PC-9 (cell line): ENCODE measurements at regions not wholly inside any gene's neighbourhood (a gene's known extent, or its start where the extent isn't known, plus 50 kb on each side); places are given as distances from the start of the nearest gene placed in this dataset.

ENCODE experiments used
- BruUV-seq: library from RNA; stranded (reverse); fragments of 400-500 nt; replicated peaks from 2 replicates; lab custom pipeline; 2021; lab: Mats Ljungman, UMichigan
- CTCF ChIA-PET: fragments of 300-600 bp; sonication (Branson Sonifier 250); formaldehyde crosslinking; loops from one replicate; lab custom pipeline; 2022; ENCODE audit warnings: antibody characterized with exemption; lab: Charles Lee
- POLR2A ChIA-PET: fragments of 300-600 bp; sonication (Branson Sonifier 250); formaldehyde crosslinking; loops from one replicate; lab custom pipeline; 2022; ENCODE audit warnings: antibody characterized with exemption; ENCODE audit not compliant: unreplicated experiment; lab: Charles Lee
- DNase-seq, 2 experiments: peaks; one replicate each; pipeline versions ENCODE4 v3.0.0 to v3.0.0-alpha.2; 2015 to 2022; ENCODE audit warnings: mixed read lengths in 1 of 2
- H2AFZ ChIP-seq: fragments of 200-600 bp; sonication (generic); 2 replicates; pipeline ENCODE4 v1.8.1; 2017; ENCODE audit warnings: antibody characterized with exemption
- H3F3A ChIP-seq: fragments of 200-600 bp; sonication (generic); 2 replicates; pipeline ENCODE4 v1.8.1; 2017; ENCODE audit warnings: antibody characterized with exemption, mild to moderate bottlenecking, low read depth; ENCODE audit not compliant: insufficient read depth
- H3K27ac ChIP-seq: fragments of 200-600 bp; sonication (generic); 2 replicates; pipeline ENCODE4 v1.6.1; 2016; ENCODE audit warnings: mixed run types
- H3K27me3 ChIP-seq: fragments of 200-600 bp; sonication (generic); 2 replicates; pipeline ENCODE4 v1.6.1; 2016; ENCODE audit warnings: low read depth, mixed run types; ENCODE audit not compliant: insufficient read depth
- H3K36me3 ChIP-seq: fragments of 200-600 bp; sonication (generic); 2 replicates; pipeline ENCODE4 v1.6.1; 2016; ENCODE audit warnings: low read depth, mixed run types
- H3K4me1 ChIP-seq: fragments of 200-600 bp; sonication (generic); replicated peaks from 2 replicates; pipeline ENCODE4 v1.6.1; 2016; ENCODE audit warnings: mixed run types; ENCODE audit not compliant: insufficient read depth
- H3K4me2 ChIP-seq: fragments of 200-600 bp; sonication (generic); 2 replicates; pipeline ENCODE4 v1.6.1; 2017; ENCODE audit warnings: mixed run types
- H3K4me3 ChIP-seq: fragments of 200-600 bp; sonication (generic); 2 replicates; pipeline ENCODE4 v1.6.1; 2016; ENCODE audit warnings: mixed run types
- H3K79me2 ChIP-seq: fragments of 200-600 bp; sonication (generic); 2 replicates; pipeline ENCODE4 v1.6.1; 2017; ENCODE audit warnings: low read depth, mixed run types
- H3K9me2 ChIP-seq: fragments of 200-600 bp; sonication (generic); 2 replicates; pipeline ENCODE4 v1.8.1; 2017; ENCODE audit warnings: mild to moderate bottlenecking; ENCODE audit not compliant: insufficient read depth
- H3K9me3 ChIP-seq: fragments of 200-600 bp; sonication (generic); 2 replicates; pipeline ENCODE4 v1.8.1; 2016; ENCODE audit warnings: low read depth; ENCODE audit not compliant: insufficient read depth
- H4K20me1 ChIP-seq: fragments of 200-600 bp; sonication (generic); 2 replicates; pipeline ENCODE4 v1.8.1; 2017; ENCODE audit not compliant: insufficient read depth
- CTCF ChIP-seq: fragments of 200-600 bp; sonication (generic); conservative IDR thresholded peaks from 2 replicates; pipeline ENCODE4 v1.6.1; 2017; ENCODE audit warnings: mixed run types, antibody characterized with exemption, mild to moderate bottlenecking, moderate library complexity
- EZH2 ChIP-seq: fragments of 200-600 bp; sonication (generic); IDR thresholded peaks from 2 replicates; pipeline ENCODE4 v1.8.0; 2017; ENCODE audit warnings: antibody characterized with exemption, low read depth
- intact Hi-C: fragments of 100-400 bp; cut with micrococcal nuclease; formaldehyde crosslinking; loops from one replicate; pipeline ENCODE4 v1.10.0; 2022; ENCODE audit not compliant: unreplicated experiment

- no peak overlapping the region for H2AFZ ChIP-seq
- no peaks in the 10 kb centered on the region for H4K20me1 ChIP-seq
- TF ChIP-seq CTCF (no peak), EZH2 (no peak)
- no peaks in the 10 kb centered on the region for H3K4me1 ChIP-seq
- ChIA-PET CTCF (no interaction called here), POLR2A (no interaction called here)
- DNase-seq = no peak
- intact Hi-C loops = no loop called here
- H3K4me2 ChIP-seq = no peak overlapping the region
- no peak overlapping the region for H3K4me3 ChIP-seq
- no peaks in the 10 kb centered on the region for H3F3A ChIP-seq
- no peaks in the 10 kb centered on the region for H3K79me2 ChIP-seq
- H3K27me3 ChIP-seq = no peaks in the 10 kb centered on the region
- no peaks in the 10 kb centered on the region for H3K9me3 ChIP-seq
- no peaks in the 10 kb centered on the region for H3K36me3 ChIP-seq
- BruUV-seq = no TSS peak
- no peak overlapping the region for H3K27ac ChIP-seq
- no peaks in the 10 kb centered on the region for H3K9me2 ChIP-seq
These were observed 338.3 kb downstream of the LTN1 start for GRCh38 chr21:28654406-28654805.

GRCh38 chr21:28644762-28645161 is 347.9 kb downstream of the LTN1 start:
- Histone ChIP-seq H4K20me1 (no peaks in the 10 kb centered on the region), H3K27me3 (no peaks in the 10 kb centered on the region), H2AFZ (no peak overlapping the region), H3K4me1 (no peaks in the 10 kb centered on the region), H3K79me2 (no peaks in the 10 kb centered on the region), H3K4me3 (no peak overlapping the region), H3K9me3 (no peaks in the 10 kb centered on the region), H3F3A (no peaks in the 10 kb centered on the region), H3K9me2 (no peaks in the 10 kb centered on the region), H3K27ac (no peak overlapping the region), H3K4me2 (no peak overlapping the region), H3K36me3 (no peaks in the 10 kb centered on the region)
- BruUV-seq = no TSS peak
- TF ChIP-seq CTCF (no peak), EZH2 (no peak)
- intact Hi-C loops = no loop called here
- no peak for DNase-seq
- ChIA-PET CTCF (no interaction called here), POLR2A (no interaction called here)

- Histone ChIP-seq H3K4me3 (no peak overlapping the region), H4K20me1 (no peaks in the 10 kb centered on the region), H3K79me2 (no peaks in the 10 kb centered on the region), H2AFZ (no peak overlapping the region), H3K4me2 (no peak overlapping the region), H3F3A (no peaks in the 10 kb centered on the region), H3K4me1 (0 out of 2 replicates have a peak, but pooled peaks cover 2% of the 10 kb centered on the region), H3K27ac (no peak overlapping the region), H3K9me3 (peaks cover 4% of the 10 kb centered on the region; the same call in 1 of the 2 replicates), H3K27me3 (no peaks in the 10 kb centered on the region), H3K36me3 (no peaks in the 10 kb centered on the region), H3K9me2 (no peaks in the 10 kb centered on the region)
- DNase-seq = no peak
- no TSS peak for BruUV-seq
- CTCF ChIA-PET = no interaction called here
- intact Hi-C loops = no loop called here
- TF ChIP-seq CTCF = no peak
- TF ChIP-seq EZH2 = no peak
- POLR2A ChIA-PET = interaction anchor here (0.6 kb wide), 1 partner anchor 16 kb away, joined by 3 read pairs; no protein-coding TSS in a partner anchor
These were observed 349.8 kb downstream of the LTN1 start for GRCh38 chr21:28642891-28643290.
